ENCODE measurements at regions not wholly inside any gene's neighbourhood (a gene's known extent, or its start where the extent isn't known, plus 50 kb on each side); places are given as distances from the start of the nearest gene placed in this dataset.

DNA sequence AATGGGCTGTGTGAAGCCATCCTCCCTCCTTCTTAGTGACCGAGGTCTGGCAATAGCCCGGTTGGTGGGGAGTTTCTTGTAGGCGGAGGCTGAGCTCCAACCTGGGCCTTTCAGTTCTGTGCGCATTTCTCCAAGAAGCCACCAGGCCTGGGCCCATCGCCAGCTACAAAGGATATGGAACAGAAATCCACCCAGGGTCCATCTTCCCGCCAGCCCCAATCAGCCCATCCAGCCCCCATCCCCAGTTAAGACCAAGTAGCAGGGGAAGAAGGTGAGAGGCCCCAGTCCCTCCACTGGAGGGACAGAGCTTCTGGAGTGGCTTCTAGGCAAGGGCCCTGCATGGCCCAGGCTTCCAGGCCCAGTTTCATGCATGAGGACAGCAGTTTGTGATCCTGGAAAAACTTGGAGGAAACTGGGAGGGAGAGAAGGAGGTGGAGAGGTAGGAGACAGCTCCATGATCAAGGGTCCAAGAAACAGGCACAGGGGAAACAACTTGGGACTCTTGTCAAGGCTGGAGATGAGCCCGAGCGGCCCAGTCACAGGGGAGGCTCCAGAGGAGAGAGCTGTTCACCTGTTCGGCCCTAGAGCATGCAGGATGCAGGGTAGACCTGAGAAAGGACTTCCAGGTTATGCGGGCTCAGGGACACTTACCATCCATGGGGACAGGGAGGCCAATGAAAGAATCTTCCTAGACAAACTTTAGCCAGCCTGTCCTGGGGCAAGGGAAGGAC lies 261.2 kb downstream of the PTPRU start:
- ChIA-PET CTCF (no interaction called here), POLR2A (no interaction called here), RAD21 (ENCODE audit: unreplicated experiment) (no interaction called here), SMC1A (ENCODE audit: uncharacterized antibody, unreplicated experiment) (no interaction called here)
- Histone ChIP-seq H3K9ac (ENCODE audit: control insufficient read depth, insufficient read depth, low read length) (no peak overlapping the region), H3K4me1 (ENCODE audit: control insufficient read depth, insufficient read depth, low read length) (no peaks in the 10 kb centered on the region), H3K79me2 (ENCODE audit: control insufficient read depth, insufficient read depth, low read length) (no peaks in the 10 kb centered on the region), H2AFZ (ENCODE audit: control insufficient read depth, low read depth, low read length) (no peak overlapping the region), H3K4me3 (no peak overlapping the region), H3K27me3 (replicated peaks in 1 of 2; ENCODE audit: control insufficient read depth in 2 of 2, insufficient read depth in 2 of 2, low read length in 1 of 2) (peaks cover 0 to 8% of the 10 kb centered on the region in 2 experiments; a peak in 3 of 4 replicates), H4K20me1 (ENCODE audit: control insufficient read depth, insufficient read depth) (no peaks in the 10 kb centered on the region), H3K4me2 (ENCODE audit: control insufficient read depth, insufficient read depth) (no peak overlapping the region), H3K27ac (ENCODE audit: control insufficient read depth, insufficient read depth) (no peak overlapping the region), H3K36me3 (ENCODE audit: control insufficient read depth in 2 of 2, insufficient read depth in 2 of 2, low read length in 1 of 2) (no peaks in the 10 kb centered on the region), H3K9me3 (replicated peaks; ENCODE audit: control insufficient read depth, insufficient read depth, low read length) (no peaks in the 10 kb centered on the region)
- intact Hi-C loops (cut with micrococcal nuclease; ENCODE audit: unreplicated experiment) (no loop called here), in situ Hi-C loops (cut with MboI) (no loop called here)
- BruUV-seq (replicated peaks) = no TSS peak
- no peak for ATAC-seq
- no peak for FAIRE-seq
- no peak for DNase-seq (ENCODE audit: low read depth, low spot score)
- TF ChIP-seq SP1 (IDR thresholded peaks at IDR 0.05; ENCODE audit: low read depth, low read length) (no peak), NFIC (IDR thresholded peaks at IDR 0.05; ENCODE audit: low read depth, low read length) (no peak), PAX8 (IDR thresholded peaks at IDR 0.05) (no peak), BHLHE40 (IDR thresholded peaks at IDR 0.05; ENCODE audit: borderline replicate concordance in 1 of 2, low read depth in 2 of 2, low read length in 1 of 2) (no peak), SIN3A (IDR thresholded peaks at IDR 0.05; ENCODE audit: low read depth, low read length) (no peak), NRF1 (conservative IDR thresholded peaks at IDR 0.05; ENCODE audit: low read depth, low read length) (no peak), DPF2 (IDR thresholded peaks at IDR 0.05) (no peak), CHD4 (IDR thresholded peaks at IDR 0.05) (no peak), KLF5 (IDR thresholded peaks at IDR 0.05; ENCODE audit: partially characterized antibody) (no peak)
- TF ChIP-seq, protein P1, sequence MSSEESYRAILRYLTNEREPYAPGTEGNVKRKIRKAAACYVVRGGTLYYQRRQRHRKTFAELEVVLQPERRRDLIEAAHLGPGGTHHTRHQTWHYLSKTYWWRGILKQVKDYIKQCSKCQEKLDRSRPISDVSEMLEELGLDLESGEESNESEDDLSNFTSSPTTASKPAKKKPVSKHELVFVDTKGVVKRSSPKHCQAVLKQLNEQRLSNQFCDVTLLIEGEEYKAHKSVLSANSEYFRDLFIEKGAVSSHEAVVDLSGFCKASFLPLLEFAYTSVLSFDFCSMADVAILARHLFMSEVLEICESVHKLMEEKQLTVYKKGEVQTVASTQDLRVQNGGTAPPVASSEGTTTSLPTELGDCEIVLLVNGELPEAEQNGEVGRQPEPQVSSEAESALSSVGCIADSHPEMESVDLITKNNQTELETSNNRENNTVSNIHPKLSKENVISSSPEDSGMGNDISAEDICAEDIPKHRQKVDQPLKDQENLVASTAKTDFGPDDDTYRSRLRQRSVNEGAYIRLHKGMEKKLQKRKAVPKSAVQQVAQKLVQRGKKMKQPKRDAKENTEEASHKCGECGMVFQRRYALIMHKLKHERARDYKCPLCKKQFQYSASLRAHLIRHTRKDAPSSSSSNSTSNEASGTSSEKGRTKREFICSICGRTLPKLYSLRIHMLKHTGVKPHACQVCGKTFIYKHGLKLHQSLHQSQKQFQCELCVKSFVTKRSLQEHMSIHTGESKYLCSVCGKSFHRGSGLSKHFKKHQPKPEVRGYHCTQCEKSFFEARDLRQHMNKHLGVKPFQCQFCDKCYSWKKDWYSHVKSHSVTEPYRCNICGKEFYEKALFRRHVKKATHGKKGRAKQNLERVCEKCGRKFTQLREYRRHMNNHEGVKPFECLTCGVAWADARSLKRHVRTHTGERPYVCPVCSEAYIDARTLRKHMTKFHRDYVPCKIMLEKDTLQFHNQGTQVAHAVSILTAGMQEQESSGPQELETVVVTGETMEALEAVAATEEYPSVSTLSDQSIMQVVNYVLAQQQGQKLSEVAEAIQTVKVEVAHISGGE (CRISPR knock-in tag; IDR thresholded peaks at IDR 0.05) = no peak
- TF ChIP-seq, protein P2, sequence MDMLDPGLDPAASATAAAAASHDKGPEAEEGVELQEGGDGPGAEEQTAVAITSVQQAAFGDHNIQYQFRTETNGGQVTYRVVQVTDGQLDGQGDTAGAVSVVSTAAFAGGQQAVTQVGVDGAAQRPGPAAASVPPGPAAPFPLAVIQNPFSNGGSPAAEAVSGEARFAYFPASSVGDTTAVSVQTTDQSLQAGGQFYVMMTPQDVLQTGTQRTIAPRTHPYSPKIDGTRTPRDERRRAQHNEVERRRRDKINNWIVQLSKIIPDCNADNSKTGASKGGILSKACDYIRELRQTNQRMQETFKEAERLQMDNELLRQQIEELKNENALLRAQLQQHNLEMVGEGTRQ (IDR thresholded peaks at IDR 0.05; ENCODE audit: borderline replicate concordance, low read depth, low read length) = no peak
- TF ChIP-seq, protein P3, sequence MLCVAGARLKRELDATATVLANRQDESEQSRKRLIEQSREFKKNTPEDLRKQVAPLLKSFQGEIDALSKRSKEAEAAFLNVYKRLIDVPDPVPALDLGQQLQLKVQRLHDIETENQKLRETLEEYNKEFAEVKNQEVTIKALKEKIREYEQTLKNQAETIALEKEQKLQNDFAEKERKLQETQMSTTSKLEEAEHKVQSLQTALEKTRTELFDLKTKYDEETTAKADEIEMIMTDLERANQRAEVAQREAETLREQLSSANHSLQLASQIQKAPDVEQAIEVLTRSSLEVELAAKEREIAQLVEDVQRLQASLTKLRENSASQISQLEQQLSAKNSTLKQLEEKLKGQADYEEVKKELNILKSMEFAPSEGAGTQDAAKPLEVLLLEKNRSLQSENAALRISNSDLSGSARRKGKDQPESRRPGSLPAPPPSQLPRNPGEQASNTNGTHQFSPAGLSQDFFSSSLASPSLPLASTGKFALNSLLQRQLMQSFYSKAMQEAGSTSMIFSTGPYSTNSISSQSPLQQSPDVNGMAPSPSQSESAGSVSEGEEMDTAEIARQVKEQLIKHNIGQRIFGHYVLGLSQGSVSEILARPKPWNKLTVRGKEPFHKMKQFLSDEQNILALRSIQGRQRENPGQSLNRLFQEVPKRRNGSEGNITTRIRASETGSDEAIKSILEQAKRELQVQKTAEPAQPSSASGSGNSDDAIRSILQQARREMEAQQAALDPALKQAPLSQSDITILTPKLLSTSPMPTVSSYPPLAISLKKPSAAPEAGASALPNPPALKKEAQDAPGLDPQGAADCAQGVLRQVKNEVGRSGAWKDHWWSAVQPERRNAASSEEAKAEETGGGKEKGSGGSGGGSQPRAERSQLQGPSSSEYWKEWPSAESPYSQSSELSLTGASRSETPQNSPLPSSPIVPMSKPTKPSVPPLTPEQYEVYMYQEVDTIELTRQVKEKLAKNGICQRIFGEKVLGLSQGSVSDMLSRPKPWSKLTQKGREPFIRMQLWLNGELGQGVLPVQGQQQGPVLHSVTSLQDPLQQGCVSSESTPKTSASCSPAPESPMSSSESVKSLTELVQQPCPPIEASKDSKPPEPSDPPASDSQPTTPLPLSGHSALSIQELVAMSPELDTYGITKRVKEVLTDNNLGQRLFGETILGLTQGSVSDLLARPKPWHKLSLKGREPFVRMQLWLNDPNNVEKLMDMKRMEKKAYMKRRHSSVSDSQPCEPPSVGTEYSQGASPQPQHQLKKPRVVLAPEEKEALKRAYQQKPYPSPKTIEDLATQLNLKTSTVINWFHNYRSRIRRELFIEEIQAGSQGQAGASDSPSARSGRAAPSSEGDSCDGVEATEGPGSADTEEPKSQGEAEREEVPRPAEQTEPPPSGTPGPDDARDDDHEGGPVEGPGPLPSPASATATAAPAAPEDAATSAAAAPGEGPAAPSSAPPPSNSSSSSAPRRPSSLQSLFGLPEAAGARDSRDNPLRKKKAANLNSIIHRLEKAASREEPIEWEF (IDR thresholded peaks at IDR 0.05; ENCODE audit: insufficient replicate concordance, low read depth, low read length) = no peak
- 29% methylated on average over 10 of the region's 10 CpGs for WGBS (ENCODE audit: insufficient coverage, insufficient replicate concordance, low lambda C conversion rate, missing lambda C conversion rate)
